K562 (cell line): ENCODE measurements at regions not wholly inside any gene's neighbourhood (a gene's known extent, or its start where the extent isn't known, plus 50 kb on each side); places are given as distances from the start of the nearest gene placed in this dataset.

Experiments
- ATAC-seq: fragments of 200-7000 bp; cut with Tn5 transposase; 3 replicates; pipeline ENCODE4 v1.9.1; 2020; ENCODE audit warnings: moderate library complexity
- BruUV-seq: library from RNA; stranded (reverse); fragments of 400-500 nt; replicated peaks from 2 replicates; lab custom pipeline; 2021; lab: Mats Ljungman, UMichigan
- CTCF ChIA-PET: fragments of 300-600 bp; formaldehyde crosslinking; extraction: SDS; loops from one replicate; lab custom pipeline; 2021; ENCODE audit warnings: low intra/inter-chr PET ratio; lab: Yijun Ruan, JAX
- POLR2A ChIA-PET: fragments of 300-600, 350-650 bp; sonication (Branson Sonifier 250); formaldehyde crosslinking; extraction: SDS; loops from one replicate; lab custom pipeline; 2021; ENCODE audit warnings: antibody characterized with exemption, inconsistent platforms; lab: Yijun Ruan, JAX
- DNase-seq, 4 experiments: peaks; one replicate each; pipeline versions ENCODE4 v3.0.0 to v3.0.0-alpha.2; 2011 to 2018; ENCODE audit warnings: low spot score in 3 of 4, mixed read lengths in 3 of 4; ENCODE audit errors: extremely low read depth in 1 of 4
- FAIRE-seq: peaks from 2 replicates; lab custom pipeline; 2011; peaks lifted over from hg19 to GRCh38; lab: Jason Lieb, UNC
- H2AFZ ChIP-seq: 2 replicates; pipeline ENCODE4 v1.6.0; 2011; ENCODE audit warnings: low read depth, low read length, control low read depth, inconsistent platforms
- H3K27ac ChIP-seq: fragments of 200-600 bp; 3 replicates; pipeline ENCODE4 v1.8.0; 2011; ENCODE audit warnings: low read depth, mild to moderate bottlenecking, control low read depth, inconsistent platforms, low read length, moderate library complexity, mixed read lengths; ENCODE audit errors: extremely low read depth
- H3K27me3 ChIP-seq, 2 experiments: fragments of 300-600 bp in 1 of 2; 2 replicates in 1 of 2; 3 replicates in 1 of 2; pipeline versions ENCODE4 v1.6.0 to v1.8.0; 2011; ENCODE audit warnings: inconsistent platforms in 2 of 2, low read length in 2 of 2, mild to moderate bottlenecking in 1 of 2, mixed read lengths in 1 of 2, moderate library complexity in 1 of 2; ENCODE audit not compliant: control insufficient read depth in 2 of 2, insufficient read depth in 2 of 2
- H3K36me3 ChIP-seq: fragments of 300-600 bp; 3 replicates; pipeline ENCODE4 v1.8.0; 2011; ENCODE audit warnings: mild to moderate bottlenecking, low read length, inconsistent platforms; ENCODE audit not compliant: control insufficient read depth, insufficient read depth
- H3K4me1 ChIP-seq, 2 experiments: fragments of 200-600 bp in 1 of 2; replicated peaks in 1 of 2; 2 replicates in 1 of 2; 3 replicates in 1 of 2; pipeline versions ENCODE4 v1.5.1 to v1.8.0; 2011; ENCODE audit warnings: inconsistent platforms in 2 of 2, low read length in 2 of 2, mild to moderate bottlenecking in 1 of 2, mixed read lengths in 1 of 2, moderate library complexity in 1 of 2; ENCODE audit not compliant: control insufficient read depth in 2 of 2, insufficient read depth in 2 of 2
- H3K4me2 ChIP-seq: 2 replicates; pipeline ENCODE4 v1.6.1; 2011; ENCODE audit warnings: low read length, control low read depth, inconsistent platforms, mixed read lengths; ENCODE audit not compliant: insufficient read depth
- H3K4me3 ChIP-seq: fragments of 200-600 bp; sonication (generic), shearing (Covaris generic); 2 replicates; pipeline ENCODE4 v1.5.1; 2016; ENCODE audit warnings: control low read depth, inconsistent platforms
- H3K79me2 ChIP-seq: fragments of 200-600 bp; 3 replicates; pipeline ENCODE4 v1.8.0; 2011; ENCODE audit warnings: low read length, inconsistent platforms; ENCODE audit not compliant: control insufficient read depth, insufficient read depth
- H3K9ac ChIP-seq, 2 experiments: 2 replicates each; pipeline versions ENCODE4 v1.6.0 to v1.6.1; 2011; ENCODE audit warnings: low read depth in 2 of 2, low read length in 2 of 2, control low read depth in 1 of 2, inconsistent platforms in 1 of 2, mild to moderate bottlenecking in 1 of 2, mixed read lengths in 1 of 2; ENCODE audit not compliant: insufficient read depth in 1 of 2
- H3K9me1 ChIP-seq: one replicate; pipeline ENCODE4 v1.6.0; 2011; ENCODE audit warnings: inconsistent platforms, mild to moderate bottlenecking, low read length, moderate library complexity; ENCODE audit not compliant: control insufficient read depth, insufficient read depth
- H3K9me3 ChIP-seq: replicated peaks from 2 replicates; pipeline ENCODE4 v1.5.1; 2011; ENCODE audit warnings: low read depth, low read length, inconsistent platforms; ENCODE audit not compliant: control insufficient read depth, insufficient read depth
- H4K20me1 ChIP-seq: replicated peaks from 2 replicates; pipeline ENCODE4 v1.6.1; 2011; ENCODE audit warnings: low read length, inconsistent platforms, mixed read lengths; ENCODE audit not compliant: control insufficient read depth, insufficient read depth
- BRF1 ChIP-seq: IDR thresholded peaks from 3 replicates; pipeline ENCODE4 v1.6.1; 2011; ENCODE audit warnings: borderline replicate concordance, mild to moderate bottlenecking; ENCODE audit not compliant: insufficient read length; ENCODE audit errors: extremely low read depth
- CAMTA2 ChIP-seq: fragments of 250-450 bp; sonication (Bioruptor Pico); conservative IDR thresholded peaks from 2 replicates; pipeline ENCODE4 v1.5.1; 2022
- CBX5 ChIP-seq: IDR thresholded peaks from 2 replicates; pipeline ENCODE4 v1.6.1; 2014; ENCODE audit warnings: low read depth, borderline replicate concordance
- ELK3 ChIP-seq: fragments of 450-650 bp; formaldehyde crosslinking; IDR thresholded peaks from 2 replicates; pipeline ENCODE4 v1.4.0; 2020; ENCODE audit warnings: mild to moderate bottlenecking
- GTF2E2 ChIP-seq: fragments of 200-800 bp; sonication (Bioruptor generic); IDR thresholded peaks from 2 replicates; pipeline ENCODE4 v1.6.1; 2016; ENCODE audit warnings: missing genetic modification characterization, missing compliant biosample characterization
- IRF2 ChIP-seq: sonication (generic); formaldehyde crosslinking; IDR thresholded peaks from 2 replicates; pipeline ENCODE4 v1.8.1; 2022; ENCODE audit warnings: mild to moderate bottlenecking, missing genetic modification reagents
- KDM1A ChIP-seq, 2 experiments: fragments of 450-650 bp; IDR thresholded peaks; 2 replicates each; pipeline ENCODE4 v1.6.1; 2016; ENCODE audit warnings: mild to moderate bottlenecking in 2 of 2
- KLF13 ChIP-seq: fragments of 450-650 bp; IDR thresholded peaks from 2 replicates; pipeline ENCODE4 v1.6.1; 2016; ENCODE audit warnings: missing genetic modification characterization, low read depth, mild to moderate bottlenecking, missing compliant biosample characterization, moderate library complexity, borderline replicate concordance
- KLF6 ChIP-seq: fragments of 250-450 bp; sonication (Bioruptor Pico); IDR thresholded peaks from 2 replicates; pipeline ENCODE4 v1.4.0; 2020; ENCODE audit warnings: mild to moderate bottlenecking, moderate library complexity, borderline replicate concordance
- NFIC ChIP-seq: fragments of 450-650 bp; IDR thresholded peaks from 2 replicates; pipeline ENCODE4 v1.6.1; 2017; ENCODE audit warnings: mild to moderate bottlenecking, inconsistent platforms
- TAF9B ChIP-seq: fragments of 450-650 bp; IDR thresholded peaks from 2 replicates; pipeline ENCODE4 v1.6.1; 2018; ENCODE audit warnings: mild to moderate bottlenecking; ENCODE audit not compliant: partially characterized antibody
- TCF3 ChIP-seq: sonication (generic); formaldehyde crosslinking; IDR thresholded peaks from 2 replicates; pipeline ENCODE4 v1.4.0; 2020; ENCODE audit warnings: mild to moderate bottlenecking, missing genetic modification reagents
- TGIF2 ChIP-seq: sonication (generic); formaldehyde crosslinking; IDR thresholded peaks from 2 replicates; pipeline ENCODE4 v1.8.1; 2022; ENCODE audit warnings: mild to moderate bottlenecking, missing genetic modification reagents, moderate library complexity
- XRCC4 ChIP-seq: IDR thresholded peaks from one replicate; pipeline ENCODE4 v1.6.1; 2011; ENCODE audit not compliant: insufficient read depth, insufficient read length; ENCODE audit errors: extremely low read depth
- ZEB2 ChIP-seq: fragments of 450-650 bp; IDR thresholded peaks from 2 replicates; pipeline ENCODE4 v1.6.1; 2016
- ZNF165 ChIP-seq: fragments of 250-450 bp; sonication (Bioruptor Pico); IDR thresholded peaks from 2 replicates; pipeline ENCODE4 v1.4.0; 2020; ENCODE audit warnings: borderline replicate concordance
- WGBS: fragments of 100-300 bp; shearing (Covaris generic); methylation state at CpG from one replicate; pipeline ENCODE4 v1.1.6; 2016; ENCODE audit warnings: low coverage, mixed read lengths; ENCODE audit not compliant: insufficient coverage; ENCODE audit errors: missing lambda C conversion rate; 5-methylcytosine and 5-hydroxymethylcytosine counted together
- in situ Hi-C: fragments of 300-500 bp; cut with MboI; formaldehyde crosslinking; loops from 4 replicates; pipeline ENCODE4 v1.15.0; 2018; ENCODE audit warnings: inconsistent platforms, mixed read lengths
- intact Hi-C: fragments of 100-400 bp; cut with micrococcal nuclease; formaldehyde crosslinking; loops from 2 replicates; pipeline ENCODE4 v1.14.2; 2022

- no peak for FAIRE-seq
- ATAC-seq: no peak
Observed at GRCh38 chr11:121881806-121882205, 234.2 kb downstream of the BLID start.

GRCh38 chr11:121877152-121877551 is 238.9 kb downstream of the BLID start:
- FAIRE-seq (no peak), DNase-seq (no peak), ATAC-seq (no peak)
- no peaks in the 10 kb centered on the region for H3K9me1 ChIP-seq
- H3K27me3 ChIP-seq: no peaks in the 10 kb centered on the region
- WGBS: 2% methylated on average over 6 of the region's 6 CpGs
- H4K20me1 ChIP-seq: no peaks in the 10 kb centered on the region
- TF ChIP-seq BRF1 (no peak), TGIF2 (CRISPR knock-in tag) (no peak), GTF2E2 (no peak), KLF6 (CRISPR knock-in tag) (no peak), CAMTA2 (CRISPR knock-in tag) (no peak), IRF2 (no peak), ELK3 (no peak), TCF3 (CRISPR knock-in tag) (no peak), ZNF165 (CRISPR knock-in tag) (no peak)
- H3K4me1 ChIP-seq: no peaks in the 10 kb centered on the region
- no peaks in the 10 kb centered on the region; the same call in 1 of the 2 replicates for H3K9me3 ChIP-seq
- CTCF ChIA-PET: no interaction called here
- H3K27ac ChIP-seq: no peak overlapping the region
- H3K36me3 ChIP-seq: no peaks in the 10 kb centered on the region
- BruUV-seq: no TSS peak
- POLR2A ChIA-PET: no interaction called here
- intact Hi-C loops (no loop called here), in situ Hi-C loops (no loop called here)
- no peak overlapping the region for H2AFZ ChIP-seq
- H3K4me3 ChIP-seq: no peak overlapping the region
- H3K4me2 ChIP-seq: no peak overlapping the region
- no peaks in the 10 kb centered on the region for H3K79me2 ChIP-seq
- H3K9ac ChIP-seq: no peak overlapping the region

More at GRCh38 chr11:121881806-121882205, 234.2 kb downstream of the BLID start:
- no peaks in the 10 kb centered on the region for H3K36me3 ChIP-seq
- H3K9ac ChIP-seq: no peak overlapping the region
- no peak overlapping the region for H3K4me3 ChIP-seq
- DNase-seq: no peak
- no peaks in the 10 kb centered on the region for H4K20me1 ChIP-seq
- H3K79me2 ChIP-seq: no peaks in the 10 kb centered on the region
- H3K27me3 ChIP-seq: no peaks in the 10 kb centered on the region
- no TSS peak for BruUV-seq
- H3K9me3 ChIP-seq: no peaks in the 10 kb centered on the region
- WGBS: 0% methylated on average over 4 of the region's 4 CpGs
- H3K9me1 ChIP-seq: no peaks in the 10 kb centered on the region
- H3K27ac ChIP-seq: no peak overlapping the region
- no peaks in the 10 kb centered on the region for H3K4me1 ChIP-seq
- TF ChIP-seq TAF9B (no peak), ZEB2 (no peak), CBX5 (no peak), KLF13 (tag) (no peak), KDM1A (IDR thresholded peaks at IDR 0.05) (no peak), NFIC (no peak), XRCC4 (no peak)
- no peak overlapping the region for H3K4me2 ChIP-seq
- no peak overlapping the region for H2AFZ ChIP-seq
- POLR2A ChIA-PET: interaction anchor here (0.6 kb wide), 1 partner anchor 1307 kb away, joined by 4 read pairs; no protein-coding TSS in a partner anchor
- in situ Hi-C loops (no loop called here), intact Hi-C loops (no loop called here)
- CTCF ChIA-PET: no interaction called here
